ENCODE measurements at regions not wholly inside any gene's neighbourhood (a gene's known extent, or its start where the extent isn't known, plus 50 kb on each side); places are given as distances from the start of the nearest gene placed in this dataset.

DNA sequence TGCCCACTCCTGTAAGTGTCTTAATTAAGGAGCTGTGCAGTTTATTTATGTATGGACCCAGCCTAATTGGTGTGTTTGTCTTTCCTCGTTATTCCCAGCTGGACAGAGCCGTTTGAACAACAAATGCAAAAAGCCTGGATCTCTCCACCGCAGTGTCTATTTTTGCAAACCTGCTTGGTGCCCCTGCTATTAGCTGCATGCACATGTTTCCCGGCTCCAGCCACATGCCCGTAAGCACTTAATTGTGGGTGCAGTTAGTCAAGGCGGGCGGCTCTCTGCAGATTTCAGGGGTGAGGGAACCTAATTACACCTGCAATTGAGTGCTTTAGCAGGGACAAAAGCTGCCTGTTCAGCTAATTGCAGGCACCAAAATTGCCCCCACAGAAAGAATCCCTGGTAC lies 74.0 kb upstream of the GSE1 start:
- no peak overlapping the region for H3K27ac ChIP-seq (ENCODE audit: low read depth, low read length)
- peaks cover 13% of the 10 kb centered on the region for H3K9me3 ChIP-seq (ENCODE audit: control insufficient read depth, low read length)
- Mint-ChIP-seq H3K4me3 (no peak overlapping the region), H3K27me3 (ENCODE audit: insufficient read depth) (no peaks in the 10 kb centered on the region), H3K4me1 (peaks cover 45% of the 10 kb centered on the region), H3K9me3 (peaks cover 13% of the 10 kb centered on the region), H3K27ac (no peak overlapping the region), H3K36me3 (ENCODE audit: low read depth) (peaks cover 6% of the 10 kb centered on the region)
- no peaks in the 10 kb centered on the region for H3K27me3 ChIP-seq (ENCODE audit: control insufficient read depth, insufficient read depth, low read length, poor library complexity, severe bottlenecking)
- no peak overlapping the region for H3K4me3 ChIP-seq (ENCODE audit: low read length)
- H3K36me3 ChIP-seq (ENCODE audit: control insufficient read depth, insufficient read depth, low read length) = no peaks in the 10 kb centered on the region
- H3K9ac ChIP-seq (ENCODE audit: extremely low read depth, low read length, poor library complexity, severe bottlenecking) = no peak overlapping the region
- TF ChIP-seq, protein P1, sequence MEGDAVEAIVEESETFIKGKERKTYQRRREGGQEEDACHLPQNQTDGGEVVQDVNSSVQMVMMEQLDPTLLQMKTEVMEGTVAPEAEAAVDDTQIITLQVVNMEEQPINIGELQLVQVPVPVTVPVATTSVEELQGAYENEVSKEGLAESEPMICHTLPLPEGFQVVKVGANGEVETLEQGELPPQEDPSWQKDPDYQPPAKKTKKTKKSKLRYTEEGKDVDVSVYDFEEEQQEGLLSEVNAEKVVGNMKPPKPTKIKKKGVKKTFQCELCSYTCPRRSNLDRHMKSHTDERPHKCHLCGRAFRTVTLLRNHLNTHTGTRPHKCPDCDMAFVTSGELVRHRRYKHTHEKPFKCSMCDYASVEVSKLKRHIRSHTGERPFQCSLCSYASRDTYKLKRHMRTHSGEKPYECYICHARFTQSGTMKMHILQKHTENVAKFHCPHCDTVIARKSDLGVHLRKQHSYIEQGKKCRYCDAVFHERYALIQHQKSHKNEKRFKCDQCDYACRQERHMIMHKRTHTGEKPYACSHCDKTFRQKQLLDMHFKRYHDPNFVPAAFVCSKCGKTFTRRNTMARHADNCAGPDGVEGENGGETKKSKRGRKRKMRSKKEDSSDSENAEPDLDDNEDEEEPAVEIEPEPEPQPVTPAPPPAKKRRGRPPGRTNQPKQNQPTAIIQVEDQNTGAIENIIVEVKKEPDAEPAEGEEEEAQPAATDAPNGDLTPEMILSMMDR (conservative IDR thresholded peaks at IDR 0.05) = no peak
- DNase-seq = no peak
- WGBS, 2 experiments (ENCODE audit: insufficient coverage in 1 of 2, insufficient read length in 1 of 2) = 92 to 96% methylated on average over 7 of the region's 7 CpGs
- H3K4me1 ChIP-seq (ENCODE audit: control insufficient read depth, insufficient read depth, low read length) = peaks cover 14% of the 10 kb centered on the region

DNA sequence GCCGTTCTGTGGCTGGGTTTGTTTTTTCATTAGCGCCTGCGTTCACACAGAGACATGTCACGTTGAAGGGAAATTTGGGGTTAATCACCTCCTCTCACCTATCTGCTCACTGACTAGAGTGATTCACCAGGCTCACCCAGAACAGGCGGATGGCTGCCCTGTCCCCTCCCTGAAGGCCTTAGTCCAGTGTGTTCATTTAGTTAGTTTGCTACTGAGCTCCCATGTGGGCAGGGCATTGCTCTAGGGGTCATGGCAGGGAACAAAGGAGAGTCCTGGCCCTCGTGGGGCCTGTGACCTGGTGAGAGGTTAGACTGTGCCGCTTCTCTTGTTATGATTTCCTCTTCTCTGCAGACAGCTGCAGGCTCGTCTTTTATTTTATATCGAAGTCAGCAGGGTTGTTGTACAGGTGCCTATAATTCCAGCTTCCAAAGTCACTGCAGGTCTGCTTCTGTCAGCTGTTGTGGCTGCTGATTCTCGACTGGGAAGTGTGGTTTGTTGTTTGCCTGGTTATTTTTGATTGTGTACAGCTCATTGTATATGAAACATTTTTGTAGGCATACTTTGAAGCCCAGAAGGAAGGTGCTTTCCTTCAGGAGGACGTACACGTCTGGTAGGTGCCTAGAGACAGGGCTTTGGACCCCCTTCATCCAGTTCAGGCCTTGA lies 73.4 kb upstream of the GSE1 start:
- no peak overlapping the region for H3K4me3 Mint-ChIP-seq
- Histone ChIP-seq H3K4me1 (ENCODE audit: control insufficient read depth, insufficient read depth, low read length) (peaks cover 13% of the 10 kb centered on the region), H3K27ac (ENCODE audit: low read depth, low read length) (no peak overlapping the region), H3K9ac (ENCODE audit: extremely low read depth, low read length, poor library complexity, severe bottlenecking) (no peak overlapping the region), H3K36me3 (ENCODE audit: control insufficient read depth, insufficient read depth, low read length) (no peaks in the 10 kb centered on the region), H3K4me3 (ENCODE audit: low read length) (no peak overlapping the region), H3K9me3 (ENCODE audit: control insufficient read depth, low read length) (peaks cover 13% of the 10 kb centered on the region), H3K27me3 (ENCODE audit: control insufficient read depth, insufficient read depth, low read length, poor library complexity, severe bottlenecking) (no peaks in the 10 kb centered on the region)
- TF ChIP-seq, protein P1 (conservative IDR thresholded peaks at IDR 0.05) = no peak
- peaks cover 13% of the 10 kb centered on the region for H3K9me3 Mint-ChIP-seq
- H3K27ac Mint-ChIP-seq = no peak overlapping the region
- H3K27me3 Mint-ChIP-seq (ENCODE audit: insufficient read depth) = no peaks in the 10 kb centered on the region
- 88 to 89% methylated on average over 10 to 12 of the region's 12 CpGs for WGBS, 2 experiments (ENCODE audit: insufficient coverage in 1 of 2, insufficient read length in 1 of 2)
- peaks cover 6% of the 10 kb centered on the region for H3K36me3 Mint-ChIP-seq (ENCODE audit: low read depth)
- DNase-seq = no peak
- H3K4me1 Mint-ChIP-seq = peaks cover 39% of the 10 kb centered on the region

DNA sequence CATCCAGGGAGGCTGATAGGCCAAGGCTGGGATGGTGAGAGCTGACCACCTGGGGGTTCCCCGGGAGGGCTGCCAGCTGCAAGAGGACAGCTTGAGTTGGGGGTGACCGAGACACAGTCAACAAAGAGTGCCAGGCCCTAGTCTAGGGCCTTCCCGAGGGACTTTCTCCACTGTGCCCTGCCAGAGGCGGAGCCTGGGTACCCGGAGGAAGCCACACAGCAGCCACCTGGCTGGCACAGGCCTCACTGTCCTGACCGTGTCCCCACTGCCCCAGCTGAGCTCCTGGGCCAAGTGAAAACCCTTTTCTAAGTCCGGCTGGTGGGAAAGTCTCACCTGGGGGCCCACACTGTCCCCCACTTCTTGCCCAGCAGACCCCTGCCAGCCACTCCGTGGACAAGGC lies 71.9 kb upstream of the GSE1 start:
- no peaks in the 10 kb centered on the region for H3K27me3 ChIP-seq (ENCODE audit: control insufficient read depth, insufficient read depth, low read length, poor library complexity, severe bottlenecking)
- peaks cover 13% of the 10 kb centered on the region for H3K9me3 ChIP-seq (ENCODE audit: control insufficient read depth, low read length)
- no peak overlapping the region for H3K4me3 ChIP-seq (ENCODE audit: low read length)
- peak overlapping the region; percentile 86 for H3K27ac ChIP-seq (ENCODE audit: low read depth, low read length)
- no peak for DNase-seq
- no peaks in the 10 kb centered on the region for H3K36me3 ChIP-seq (ENCODE audit: control insufficient read depth, insufficient read depth, low read length)
- no peak overlapping the region for H3K4me3 Mint-ChIP-seq
- peaks cover 13% of the 10 kb centered on the region for H3K9me3 Mint-ChIP-seq
- H3K9ac ChIP-seq (ENCODE audit: extremely low read depth, low read length, poor library complexity, severe bottlenecking) = no peak overlapping the region
- H3K4me1 Mint-ChIP-seq = peaks cover 27% of the 10 kb centered on the region
- peaks cover 2% of the 10 kb centered on the region for H3K4me1 ChIP-seq (ENCODE audit: control insufficient read depth, insufficient read depth, low read length)
- WGBS, 2 experiments (ENCODE audit: insufficient coverage in 1 of 2, insufficient read length in 1 of 2) = 91 to 93% methylated on average over 7 to 8 of the region's 8 CpGs
- TF ChIP-seq, protein P1 (conservative IDR thresholded peaks at IDR 0.05) = no peak
- H3K27ac Mint-ChIP-seq = no peak overlapping the region
- no peaks in the 10 kb centered on the region for H3K27me3 Mint-ChIP-seq (ENCODE audit: insufficient read depth)
- H3K36me3 Mint-ChIP-seq (ENCODE audit: low read depth) = peaks cover 6% of the 10 kb centered on the region

Data from endodermal cell (in vitro differentiated cells).